HG03558 (cell line): ENCODE measurements at regions not wholly inside any gene's neighbourhood (a gene's known extent, or its start where the extent isn't known, plus 50 kb on each side); places are given as distances from the start of the nearest gene placed in this dataset.

Source experiments
- ATAC-seq: cut with Tn5 transposase; IDR thresholded peaks from one replicate; pipeline ENCODE4 v1.9.1; 2021; ENCODE audit warnings: moderate number of reproducible peaks; ENCODE audit not compliant: unreplicated experiment; ENCODE audit errors: extremely low read depth

DNA sequence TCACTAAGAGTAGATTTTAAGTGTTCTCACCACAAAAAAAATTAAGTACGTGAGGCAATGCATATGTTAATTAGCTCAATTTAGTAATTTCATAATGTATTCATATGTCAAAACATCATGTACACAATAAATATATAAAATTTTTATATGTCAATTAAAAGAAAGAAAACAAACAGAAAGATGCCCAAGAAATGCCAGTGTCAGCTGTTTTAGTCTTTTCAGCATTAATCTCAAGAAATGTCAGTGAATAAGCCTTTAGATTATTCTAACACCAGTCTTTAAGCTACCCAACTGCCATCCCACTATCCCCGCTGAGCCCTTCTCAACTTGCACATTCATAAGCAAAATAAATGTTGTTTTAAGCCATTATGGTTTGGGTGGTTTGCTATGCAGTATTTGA lies 76.5 kb downstream of the C1D start:
- ATAC-seq, result no peak
